ENCODE measurements at regions not wholly inside any gene's neighbourhood (a gene's known extent, or its start where the extent isn't known, plus 50 kb on each side); places are given as distances from the start of the nearest gene placed in this dataset.

DNA sequence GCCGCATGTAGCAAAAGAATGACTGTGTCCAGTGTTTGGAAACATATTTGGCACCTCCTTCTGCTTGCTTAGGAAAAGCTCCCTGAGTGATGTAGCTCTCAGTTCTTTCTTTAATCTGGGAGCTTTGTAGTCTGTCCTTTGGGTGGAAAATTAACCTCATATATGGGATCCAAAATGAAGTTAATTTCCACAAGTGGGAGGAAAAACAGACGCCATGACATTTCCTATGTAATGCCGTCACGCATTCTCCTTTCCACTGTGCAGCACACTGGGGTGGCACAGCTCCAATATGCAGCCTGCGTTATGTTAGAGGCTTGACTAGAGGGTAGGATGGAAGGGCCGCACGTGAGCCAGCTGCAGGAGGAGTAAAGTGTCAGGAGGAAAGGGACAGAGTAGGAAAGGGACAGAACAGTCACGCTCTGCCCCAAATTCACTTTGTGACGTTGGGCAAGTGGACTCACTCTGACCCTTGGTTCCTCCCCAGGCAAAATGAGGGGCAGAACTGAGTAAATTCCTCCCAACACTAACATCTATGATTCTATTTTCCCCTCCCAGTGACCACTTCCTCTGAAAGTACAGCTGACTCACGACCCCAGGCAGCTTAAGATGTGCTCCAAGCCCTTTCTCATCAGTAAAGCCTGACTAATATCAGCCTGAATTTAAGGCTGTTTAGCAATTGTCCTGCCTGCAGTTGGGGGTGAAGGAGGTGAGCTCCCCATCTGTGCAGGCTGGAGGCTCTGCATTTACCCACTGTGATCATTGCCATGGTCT lies 176.5 kb upstream of the PFN2 start:
- H3K27ac ChIP-seq = no peak overlapping the region
- H3K36me3 ChIP-seq = no peaks in the 10 kb centered on the region
- no peaks in the 10 kb centered on the region for H3K4me1 ChIP-seq
- ATAC-seq = no peak
- TF ChIP-seq, protein P1, sequence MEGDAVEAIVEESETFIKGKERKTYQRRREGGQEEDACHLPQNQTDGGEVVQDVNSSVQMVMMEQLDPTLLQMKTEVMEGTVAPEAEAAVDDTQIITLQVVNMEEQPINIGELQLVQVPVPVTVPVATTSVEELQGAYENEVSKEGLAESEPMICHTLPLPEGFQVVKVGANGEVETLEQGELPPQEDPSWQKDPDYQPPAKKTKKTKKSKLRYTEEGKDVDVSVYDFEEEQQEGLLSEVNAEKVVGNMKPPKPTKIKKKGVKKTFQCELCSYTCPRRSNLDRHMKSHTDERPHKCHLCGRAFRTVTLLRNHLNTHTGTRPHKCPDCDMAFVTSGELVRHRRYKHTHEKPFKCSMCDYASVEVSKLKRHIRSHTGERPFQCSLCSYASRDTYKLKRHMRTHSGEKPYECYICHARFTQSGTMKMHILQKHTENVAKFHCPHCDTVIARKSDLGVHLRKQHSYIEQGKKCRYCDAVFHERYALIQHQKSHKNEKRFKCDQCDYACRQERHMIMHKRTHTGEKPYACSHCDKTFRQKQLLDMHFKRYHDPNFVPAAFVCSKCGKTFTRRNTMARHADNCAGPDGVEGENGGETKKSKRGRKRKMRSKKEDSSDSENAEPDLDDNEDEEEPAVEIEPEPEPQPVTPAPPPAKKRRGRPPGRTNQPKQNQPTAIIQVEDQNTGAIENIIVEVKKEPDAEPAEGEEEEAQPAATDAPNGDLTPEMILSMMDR (IDR thresholded peaks at IDR 0.05) = no peak
- no peaks in the 10 kb centered on the region for H3K9me3 ChIP-seq
- H3K4me3 ChIP-seq = no peak overlapping the region
- H3K27me3 ChIP-seq = no peaks in the 10 kb centered on the region
- no peak for DNase-seq
- intact Hi-C loops (cut with DNase I) = no loop called here

DNA sequence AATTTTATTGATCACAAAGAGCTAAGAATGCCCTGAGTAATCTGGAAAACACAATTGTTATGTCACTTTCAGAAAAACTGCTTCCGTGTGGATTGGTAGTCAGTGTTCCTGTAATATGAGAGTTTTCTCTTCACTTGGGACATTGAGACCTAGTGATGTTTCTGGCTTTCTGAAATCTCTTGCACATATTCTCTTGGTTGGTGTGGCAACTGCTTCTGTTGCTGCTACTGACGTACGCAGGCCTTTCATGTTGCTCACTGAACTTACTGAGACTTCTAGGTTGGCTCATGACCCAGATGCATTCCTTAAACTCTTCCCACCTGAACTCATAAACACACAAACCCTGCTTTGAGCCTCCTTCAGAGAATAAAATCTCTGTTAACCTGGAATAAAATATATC lies 175.0 kb upstream of the PFN2 start:
- no peak for DNase-seq
- no peaks in the 10 kb centered on the region for H3K4me1 ChIP-seq

DNA sequence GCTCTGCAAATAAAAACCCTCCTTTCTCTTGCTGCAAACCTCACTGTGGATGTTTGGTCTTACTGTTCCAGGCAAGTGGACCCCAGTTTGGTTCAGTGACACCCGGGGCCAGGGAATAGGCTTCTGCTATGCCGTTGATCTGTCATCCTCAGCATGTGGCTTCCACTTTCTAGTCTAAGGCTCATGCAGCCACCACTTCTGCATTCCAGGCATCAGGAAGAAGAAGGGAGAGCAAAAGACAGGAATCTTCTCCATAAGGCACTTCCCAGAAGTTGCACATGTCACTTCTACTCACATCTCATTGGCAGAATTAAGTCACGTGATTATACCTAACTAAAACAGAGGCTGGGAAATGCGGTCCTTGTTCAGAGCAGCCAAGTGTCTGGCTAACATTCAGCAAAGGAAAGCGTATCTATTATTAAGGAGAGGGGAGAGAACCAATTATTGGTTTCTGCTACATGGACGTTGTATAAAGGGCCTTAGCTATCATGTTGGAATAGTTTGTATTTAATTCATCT lies 173.6 kb upstream of the PFN2 start:
- TF ChIP-seq, protein P1 (IDR thresholded peaks at IDR 0.05) = no peak
- H3K9me3 ChIP-seq = no peaks in the 10 kb centered on the region
- no peak for DNase-seq
- H3K27me3 ChIP-seq = no peaks in the 10 kb centered on the region
- H3K36me3 ChIP-seq = no peaks in the 10 kb centered on the region
- intact Hi-C loops (cut with DNase I) = no loop called here
- no peaks in the 10 kb centered on the region for H3K4me1 ChIP-seq
- H3K27ac ChIP-seq = no peak overlapping the region
- no peak overlapping the region for H3K4me3 ChIP-seq
- no peak for ATAC-seq

More for the DNA sequence above, 175.0 kb upstream of the PFN2 start:
- no peak overlapping the region for H3K4me3 ChIP-seq
- H3K9me3 ChIP-seq = no peaks in the 10 kb centered on the region
- ATAC-seq = no peak
- H3K36me3 ChIP-seq = no peaks in the 10 kb centered on the region
- no peak overlapping the region for H3K27ac ChIP-seq
- no peaks in the 10 kb centered on the region for H3K27me3 ChIP-seq
- TF ChIP-seq, protein P1 (IDR thresholded peaks at IDR 0.05) = no peak
- intact Hi-C loops (cut with DNase I) = no loop called here

DNA sequence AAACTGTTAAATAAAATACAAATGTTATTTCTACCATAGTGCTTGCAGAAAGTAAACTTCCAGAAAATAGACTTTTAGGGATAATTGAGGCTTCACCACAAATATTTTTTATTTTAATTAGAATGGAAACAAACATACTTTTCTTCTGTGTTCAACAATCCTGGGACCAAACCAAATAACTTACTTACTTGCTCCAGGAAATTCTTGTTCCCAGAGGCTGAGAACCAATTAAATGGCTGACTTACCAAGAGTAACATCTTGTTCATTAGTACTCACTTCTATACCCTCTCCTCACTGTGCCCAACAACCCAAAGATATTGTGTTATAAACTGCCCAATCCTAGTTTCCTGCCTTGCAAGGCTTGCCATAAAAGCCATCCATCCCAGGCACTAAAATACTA lies 172.2 kb upstream of the PFN2 start:
- H3K27me3 ChIP-seq = no peaks in the 10 kb centered on the region
- H3K36me3 ChIP-seq = no peaks in the 10 kb centered on the region
- TF ChIP-seq, protein P1 (IDR thresholded peaks at IDR 0.05) = no peak
- no peak overlapping the region for H3K4me3 ChIP-seq
- H3K4me1 ChIP-seq = no peaks in the 10 kb centered on the region
- DNase-seq = no peak
- H3K9me3 ChIP-seq = no peaks in the 10 kb centered on the region
- H3K27ac ChIP-seq = no peak overlapping the region
- intact Hi-C loops (cut with DNase I) = no loop called here
- no peak for ATAC-seq

DNA sequence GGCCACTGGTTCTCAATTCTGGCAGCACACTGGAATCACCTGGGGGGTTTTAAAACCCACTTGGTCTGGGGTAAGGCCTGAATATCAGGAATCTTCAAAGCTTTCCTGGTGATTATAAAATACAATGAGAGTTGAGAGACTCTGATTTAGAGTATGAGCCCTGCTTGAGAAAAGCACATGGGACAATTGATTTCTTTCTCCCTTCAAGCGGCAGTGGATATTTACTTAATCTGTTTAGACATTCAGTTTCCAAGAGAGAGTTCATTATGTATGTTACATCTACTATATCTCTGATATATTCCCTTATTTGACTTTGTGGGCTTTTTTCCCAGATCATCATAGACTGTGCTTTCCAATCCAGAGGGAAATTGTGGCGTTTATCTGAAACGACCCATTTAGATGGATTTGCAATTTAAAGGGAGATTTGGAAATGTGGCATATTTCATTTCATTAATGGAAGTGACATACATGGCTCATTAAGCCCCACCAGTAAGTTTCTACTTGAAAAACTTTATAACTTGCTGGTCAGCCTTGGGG lies 171.2 kb upstream of the PFN2 start:
- Histone ChIP-seq H3K4me1 (no peaks in the 10 kb centered on the region), H3K4me3 (no peak overlapping the region), H3K36me3 (no peaks in the 10 kb centered on the region), H3K27ac (no peak overlapping the region), H3K9me3 (no peaks in the 10 kb centered on the region), H3K27me3 (no peaks in the 10 kb centered on the region)
- intact Hi-C loops (cut with DNase I) = no loop called here
- ATAC-seq (no peak), DNase-seq (no peak)
- TF ChIP-seq, protein P1 (IDR thresholded peaks at IDR 0.05) = no peak

All from upper lobe of right lung (tissue), 1 donor.